Breast epithelium (tissue), 3 donors: ENCODE measurements at regions not wholly inside any gene's neighbourhood (a gene's known extent, or its start where the extent isn't known, plus 50 kb on each side); places are given as distances from the start of the nearest gene placed in this dataset.

Experiments used
- CTCF ChIP-seq, 3 donors: fragments of 450-650 bp; IDR thresholded peaks; one replicate each; pipeline ENCODE4 v1.5.1; 2016 to 2017; ENCODE audit warnings: antibody characterized with exemption in 3 of 3, mild to moderate bottlenecking in 3 of 3, moderate library complexity in 3 of 3
- POLR2A ChIP-seq: fragments of 450-650 bp; IDR thresholded peaks from one replicate; pipeline ENCODE4 v1.6.1; 2016; ENCODE audit warnings: antibody characterized with exemption, mild to moderate bottlenecking, moderate library complexity
- POLR2AphosphoS5 ChIP-seq, 3 donors: sonication (generic); formaldehyde crosslinking; IDR thresholded peaks; one replicate each; pipeline ENCODE4 v1.6.1; 2017; ENCODE audit warnings: antibody characterized with exemption in 3 of 3

- TF ChIP-seq CTCF (IDR thresholded peaks at IDR 0.05) = no peak
- no peak for TF ChIP-seq POLR2A
- TF ChIP-seq POLR2AphosphoS5 (IDR thresholded peaks at IDR 0.05) = no peak
These were observed 493.0 kb downstream of the TLL1 start for GRCh38 chr4:166366012-166366411.
